Large intestine (tissue), 3 donors: ENCODE measurements at regions not wholly inside any gene's neighbourhood (a gene's known extent, or its start where the extent isn't known, plus 50 kb on each side); places are given as distances from the start of the nearest gene placed in this dataset.

Experiments
- DNase-seq, 2 donors: peaks; one replicate each; pipeline versions ENCODE4 v3.0.0 to v3.0.0-alpha.2; 2013
- H3K27ac ChIP-seq: one replicate; pipeline ENCODE4 v1.5.1; 2013; ENCODE audit warnings: low read length
- H3K27me3 ChIP-seq: 2 replicates; pipeline ENCODE4 v1.6.1; 2013; ENCODE audit warnings: low read length; ENCODE audit not compliant: control insufficient read depth, insufficient read depth
- H3K36me3 ChIP-seq: 2 replicates; pipeline ENCODE4 v1.6.1; 2013; ENCODE audit warnings: low read length; ENCODE audit not compliant: control insufficient read depth, insufficient read depth
- H3K4me1 ChIP-seq: one replicate; pipeline ENCODE4 v1.6.1; 2013; ENCODE audit warnings: low read length; ENCODE audit not compliant: control insufficient read depth, insufficient read depth
- H3K4me3 ChIP-seq: one replicate; pipeline ENCODE4 v1.5.1; 2013; ENCODE audit warnings: low read length
- H3K9me3 ChIP-seq: one replicate; pipeline ENCODE4 v1.6.1; 2013; ENCODE audit warnings: mild to moderate bottlenecking, low read depth, low read length, moderate library complexity; ENCODE audit not compliant: control insufficient read depth
- WGBS: methylation state at CpG from one replicate; pipeline ENCODE4 v1.1.5; 2013; ENCODE audit warnings: low lambda C conversion rate; ENCODE audit not compliant: insufficient coverage; 5-methylcytosine and 5-hydroxymethylcytosine counted together

- Histone ChIP-seq H3K4me3 (no peak overlapping the region), H3K9me3 (no peaks in the 10 kb centered on the region), H3K36me3 (no peaks in the 10 kb centered on the region), H3K27me3 (no peaks in the 10 kb centered on the region), H3K4me1 (no peaks in the 10 kb centered on the region), H3K27ac (no peak overlapping the region)
- no CpG with 5 or more reads among the region's 1 CpG for WGBS
- DNase-seq: no peak
Measured at GRCh38 chr13:90806016-90806615, 541.4 kb upstream of the MIR17HG start.

DNA sequence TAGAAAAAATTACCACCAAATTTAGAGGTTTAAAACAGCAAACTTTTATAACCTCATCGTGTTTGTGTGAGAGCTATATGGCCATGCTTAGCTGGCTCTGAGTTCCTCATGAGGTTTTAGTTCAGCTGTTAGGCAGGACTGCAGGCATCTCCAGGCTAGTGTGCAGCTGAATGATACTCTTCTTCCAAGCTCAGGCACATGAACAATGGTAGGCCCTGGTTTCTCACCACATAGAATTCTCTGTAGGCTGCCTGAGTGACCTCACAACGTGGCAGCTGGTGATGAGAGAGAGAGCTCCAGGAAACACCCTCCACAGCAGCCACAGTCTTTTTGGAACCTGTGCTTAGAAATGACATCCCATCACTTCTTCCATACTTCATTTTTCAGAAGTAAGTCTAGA lies 540.6 kb upstream of the MIR17HG start:
- no peak for DNase-seq
- no peaks in the 10 kb centered on the region for H3K36me3 ChIP-seq
- H3K4me1 ChIP-seq: no peaks in the 10 kb centered on the region
- no CpG with 5 or more reads among the region's 2 CpGs for WGBS
- no peak overlapping the region for H3K27ac ChIP-seq
- no peak overlapping the region for H3K4me3 ChIP-seq
- H3K27me3 ChIP-seq: no peaks in the 10 kb centered on the region
- H3K9me3 ChIP-seq: no peaks in the 10 kb centered on the region

DNA sequence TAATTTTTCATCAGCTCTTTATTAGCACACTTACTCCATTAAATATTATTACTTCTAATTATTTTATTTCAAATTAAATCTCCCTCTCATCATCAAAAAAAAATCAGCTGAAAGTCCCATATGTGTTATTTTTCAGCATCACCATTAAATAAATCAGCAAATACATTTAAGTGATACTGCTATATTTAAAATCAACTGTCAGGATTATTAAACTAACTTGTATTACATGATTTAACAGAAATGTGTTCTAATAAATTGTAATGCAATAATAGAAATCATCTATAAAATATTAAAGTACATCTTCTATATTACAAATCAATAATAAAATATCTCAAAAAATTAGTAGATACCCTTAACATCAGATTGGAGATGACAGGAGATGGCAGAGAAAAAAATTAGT lies 538.6 kb upstream of the MIR17HG start:
- Histone ChIP-seq H3K4me3 (no peak overlapping the region), H3K36me3 (no peaks in the 10 kb centered on the region), H3K27ac (no peak overlapping the region), H3K9me3 (no peaks in the 10 kb centered on the region), H3K4me1 (no peaks in the 10 kb centered on the region), H3K27me3 (no peaks in the 10 kb centered on the region)
- no peak for DNase-seq

- no peak for DNase-seq
- 50% methylated on average over 1 of the region's 2 CpGs for WGBS
- Histone ChIP-seq H3K4me3 (no peak overlapping the region), H3K27me3 (no peaks in the 10 kb centered on the region), H3K27ac (no peak overlapping the region), H3K9me3 (no peaks in the 10 kb centered on the region), H3K4me1 (no peaks in the 10 kb centered on the region), H3K36me3 (no peaks in the 10 kb centered on the region)
Measured at GRCh38 chr13:90824032-90824431, 523.5 kb upstream of the MIR17HG start.

DNA sequence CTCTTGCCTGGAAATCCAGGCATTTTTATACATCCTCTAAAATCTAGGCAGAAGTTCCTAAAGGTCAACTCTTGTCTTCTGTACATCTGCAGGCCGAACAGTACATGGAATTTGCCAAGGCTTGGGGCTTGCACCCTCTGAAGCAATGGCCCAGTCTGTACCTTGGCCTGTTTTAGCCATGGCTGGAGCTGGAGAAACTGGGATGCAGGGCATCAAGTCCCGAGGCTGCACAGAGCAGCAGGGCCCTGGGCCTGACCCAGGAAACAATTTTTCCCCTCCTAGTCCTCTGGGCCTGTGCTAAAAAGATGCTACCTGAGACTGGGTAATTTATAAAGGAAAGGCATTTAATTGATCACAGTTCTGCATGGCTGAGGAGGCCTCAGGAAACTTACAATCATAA lies 520.8 kb upstream of the MIR17HG start:
- Histone ChIP-seq H3K27me3 (no peaks in the 10 kb centered on the region), H3K27ac (no peak overlapping the region), H3K4me3 (no peak overlapping the region), H3K4me1 (no peaks in the 10 kb centered on the region), H3K9me3 (no peaks in the 10 kb centered on the region), H3K36me3 (no peaks in the 10 kb centered on the region)
- no CpG with 5 or more reads among the region's 2 CpGs for WGBS
- no peak for DNase-seq

DNA sequence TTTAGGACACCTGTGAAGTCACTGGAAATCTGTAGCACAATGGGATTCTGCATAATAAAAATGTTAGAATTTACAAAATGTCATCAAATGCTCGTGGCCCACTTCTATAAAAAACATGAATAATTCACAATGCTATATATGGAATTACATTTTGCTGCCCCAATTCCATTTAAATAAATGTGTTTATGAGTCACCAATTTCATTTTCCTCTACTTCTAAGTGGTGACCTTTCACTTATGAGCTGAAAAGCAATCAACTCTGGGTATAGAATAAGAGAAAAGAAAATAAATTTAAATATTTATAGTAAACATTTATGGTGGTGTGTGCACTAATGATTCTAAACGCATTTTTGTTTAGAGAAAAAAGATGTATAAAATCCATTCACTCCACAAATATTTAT lies 516.7 kb upstream of the MIR17HG start:
- no peak for DNase-seq
- Histone ChIP-seq H3K4me3 (no peak overlapping the region), H3K9me3 (no peaks in the 10 kb centered on the region), H3K27ac (no peak overlapping the region), H3K4me1 (no peaks in the 10 kb centered on the region), H3K27me3 (no peaks in the 10 kb centered on the region), H3K36me3 (no peaks in the 10 kb centered on the region)
- 71% methylated on average over 1 of the region's 2 CpGs for WGBS

GRCh38 chr13:90833951-90834350 lies 513.5 kb upstream of the MIR17HG start:
- Histone ChIP-seq H3K4me1 (no peaks in the 10 kb centered on the region), H3K4me3 (no peak overlapping the region), H3K27ac (no peak overlapping the region), H3K36me3 (no peaks in the 10 kb centered on the region), H3K9me3 (no peaks in the 10 kb centered on the region), H3K27me3 (no peaks in the 10 kb centered on the region)
- DNase-seq: no peak

DNA sequence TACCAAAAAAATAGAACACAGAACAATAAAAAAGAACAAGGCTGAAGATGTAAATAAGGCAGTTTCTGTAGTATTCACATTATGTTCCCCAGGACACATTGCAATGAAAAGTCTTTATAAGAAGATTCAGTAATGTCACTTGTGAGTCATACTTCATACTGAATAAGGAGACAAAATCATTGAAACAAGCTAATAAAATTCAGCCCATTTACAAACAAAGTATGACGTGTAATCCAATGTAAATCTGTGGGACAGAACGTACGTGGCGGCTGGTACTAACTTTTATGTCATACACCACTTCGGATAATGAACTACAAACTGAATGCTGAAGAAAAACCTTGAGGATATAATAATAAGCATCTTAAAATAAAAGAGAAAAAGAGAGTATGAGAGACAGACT lies 512.8 kb upstream of the MIR17HG start:
- Histone ChIP-seq H3K4me3 (no peak overlapping the region), H3K27ac (no peak overlapping the region), H3K9me3 (no peaks in the 10 kb centered on the region), H3K4me1 (no peaks in the 10 kb centered on the region), H3K36me3 (no peaks in the 10 kb centered on the region), H3K27me3 (no peaks in the 10 kb centered on the region)
- DNase-seq: no peak
- no CpG with 5 or more reads among the region's 5 CpGs for WGBS

DNA sequence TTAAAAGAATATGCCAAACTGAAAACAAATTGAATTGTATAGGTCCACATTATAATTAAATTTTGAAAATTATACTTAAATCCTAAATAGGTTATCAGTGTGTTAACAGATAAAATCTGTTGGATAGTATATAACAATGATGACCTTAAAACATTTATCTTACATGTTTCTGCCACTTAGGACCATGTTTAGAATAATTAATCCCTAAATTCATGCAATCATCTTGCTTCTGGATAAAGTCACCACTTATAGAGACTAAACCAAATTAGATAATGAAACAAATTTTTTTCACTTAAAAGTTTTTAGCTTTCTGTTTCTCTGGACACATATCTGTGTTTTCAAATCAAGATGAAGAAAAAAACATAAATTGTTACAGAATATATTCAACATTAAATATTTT lies 511.7 kb upstream of the MIR17HG start:
- Histone ChIP-seq H3K27ac (no peak overlapping the region), H3K4me1 (no peaks in the 10 kb centered on the region), H3K9me3 (no peaks in the 10 kb centered on the region), H3K4me3 (no peak overlapping the region), H3K27me3 (no peaks in the 10 kb centered on the region), H3K36me3 (no peaks in the 10 kb centered on the region)
- no peak for DNase-seq

DNA sequence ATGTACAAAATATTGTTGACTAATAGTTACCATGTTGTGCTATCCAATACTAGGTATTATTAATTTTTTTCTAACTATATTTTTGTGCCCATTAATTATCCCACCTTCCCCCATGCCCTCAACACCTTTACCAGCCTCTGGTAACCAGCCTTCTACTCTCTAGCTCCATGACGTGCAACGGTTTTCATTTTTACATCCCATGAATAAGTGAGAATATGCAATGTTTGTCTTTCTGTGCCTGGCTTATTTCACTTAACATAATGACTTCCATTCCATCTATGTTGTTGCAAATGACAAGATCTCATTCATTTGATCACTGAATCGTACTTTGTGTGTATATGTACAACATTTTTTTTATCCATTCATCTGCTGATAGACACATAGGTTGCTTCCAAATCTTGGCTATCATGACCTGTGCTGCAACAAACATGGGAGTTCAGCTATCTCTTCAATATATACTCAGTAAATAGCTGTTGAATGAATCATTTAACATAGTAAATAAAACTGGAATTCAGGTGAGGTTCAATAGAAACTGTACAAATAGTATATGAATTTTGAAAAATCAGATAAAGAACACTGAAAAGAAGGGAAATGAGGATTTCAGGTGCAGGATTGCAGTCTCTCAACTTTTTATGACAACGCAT lies 509.0 kb upstream of the MIR17HG start:
- H3K4me3 ChIP-seq: no peak overlapping the region
- H3K27me3 ChIP-seq: no peaks in the 10 kb centered on the region
- DNase-seq: no peak
- no peaks in the 10 kb centered on the region for H3K36me3 ChIP-seq
- H3K27ac ChIP-seq: no peak overlapping the region
- 41% methylated on average over 2 of the region's 4 CpGs for WGBS
- no peaks in the 10 kb centered on the region for H3K9me3 ChIP-seq
- no peaks in the 10 kb centered on the region for H3K4me1 ChIP-seq

DNA sequence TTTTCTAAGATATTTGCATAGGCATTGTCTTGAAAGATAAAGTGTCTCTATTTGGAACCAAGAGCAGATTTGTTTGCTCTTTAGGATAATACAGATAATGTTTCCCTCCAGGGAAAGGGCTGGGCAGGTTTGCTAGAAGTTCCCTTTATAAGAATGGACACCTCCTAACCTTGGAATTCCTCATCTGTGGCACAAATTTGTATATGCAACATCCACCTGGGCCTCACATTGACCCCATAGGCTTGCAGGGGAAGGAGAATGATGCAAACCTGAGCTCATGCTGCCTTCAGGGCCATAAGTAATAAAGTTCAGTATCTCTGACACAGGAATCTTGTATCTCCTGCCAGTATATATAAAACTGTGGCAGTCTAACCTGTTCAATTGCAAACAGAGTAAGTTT lies 508.4 kb upstream of the MIR17HG start:
- DNase-seq: no peak

More for the DNA sequence above, 508.4 kb upstream of the MIR17HG start:
- Histone ChIP-seq H3K36me3 (no peaks in the 10 kb centered on the region), H3K4me1 (no peaks in the 10 kb centered on the region), H3K27me3 (no peaks in the 10 kb centered on the region), H3K27ac (no peak overlapping the region), H3K4me3 (no peak overlapping the region), H3K9me3 (no peaks in the 10 kb centered on the region)
